ENCODE measurements at regions not wholly inside any gene's neighbourhood (a gene's known extent, or its start where the extent isn't known, plus 50 kb on each side); places are given as distances from the start of the nearest gene placed in this dataset.
"Not testable (repeated sequence)": the region's sequence is repeated elsewhere in the genome, so short reads cannot be mapped to it uniquely, and the experiment has no call there.

DNA sequence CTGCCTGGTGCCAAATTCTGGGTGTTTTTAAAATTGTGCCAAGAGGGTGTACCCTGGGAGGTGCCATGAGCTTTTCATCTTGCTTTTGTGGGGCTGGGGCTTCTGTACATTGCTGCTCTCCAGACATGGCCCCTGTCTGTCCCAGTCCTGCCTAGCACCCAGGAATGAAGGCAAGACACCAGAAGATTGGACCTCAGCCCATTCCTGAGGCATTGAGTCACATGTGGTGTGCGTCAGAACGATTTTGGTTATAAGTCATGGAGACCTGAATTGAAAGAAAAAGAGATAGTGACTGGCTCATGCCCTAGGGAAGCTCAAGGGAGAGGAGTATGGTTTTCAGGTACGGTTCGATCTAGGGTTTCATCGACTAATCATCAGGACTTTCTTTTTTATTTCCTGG is 493.2 kb downstream of the TYW1 start:
- H3K9ac ChIP-seq (ENCODE audit: low read depth, low read length), result no peak overlapping the region
- H3K4me3 ChIP-seq (ENCODE audit: low read length), result no peak overlapping the region
- H3K27me3 ChIP-seq (ENCODE audit: insufficient read depth, low read length), result peaks cover 5% of the 10 kb centered on the region; the same call in 1 of the 2 replicates
- H3K36me3 ChIP-seq (ENCODE audit: insufficient read depth, low read depth, low read length), result no peaks in the 10 kb centered on the region
- peaks cover 3% of the 10 kb centered on the region; the same call in 1 of the 2 replicates for H3K4me1 ChIP-seq (ENCODE audit: insufficient read depth, low read length)
- H3K9me3 ChIP-seq (ENCODE audit: insufficient read depth, low read depth, low read length), result no peaks in the 10 kb centered on the region
- no peak overlapping the region for H3K27ac ChIP-seq (ENCODE audit: low read length)

- no peaks in the 10 kb centered on the region for H3K27me3 ChIP-seq (ENCODE audit: insufficient read depth, low read length)
- no peak overlapping the region for H3K4me3 ChIP-seq (ENCODE audit: low read length)
- no peaks in the 10 kb centered on the region for H3K36me3 ChIP-seq (ENCODE audit: insufficient read depth, low read depth, low read length)
- no peak overlapping the region for H3K9ac ChIP-seq (ENCODE audit: low read depth, low read length)
- H3K4me1 ChIP-seq (ENCODE audit: insufficient read depth, low read length), result no peaks in the 10 kb centered on the region
- no peaks in the 10 kb centered on the region for H3K9me3 ChIP-seq (ENCODE audit: insufficient read depth, low read depth, low read length)
- no peak overlapping the region for H3K27ac ChIP-seq (ENCODE audit: low read length)
Observed at GRCh38 chr7:67493366-67493765, 496.7 kb downstream of the TYW1 start.

DNA sequence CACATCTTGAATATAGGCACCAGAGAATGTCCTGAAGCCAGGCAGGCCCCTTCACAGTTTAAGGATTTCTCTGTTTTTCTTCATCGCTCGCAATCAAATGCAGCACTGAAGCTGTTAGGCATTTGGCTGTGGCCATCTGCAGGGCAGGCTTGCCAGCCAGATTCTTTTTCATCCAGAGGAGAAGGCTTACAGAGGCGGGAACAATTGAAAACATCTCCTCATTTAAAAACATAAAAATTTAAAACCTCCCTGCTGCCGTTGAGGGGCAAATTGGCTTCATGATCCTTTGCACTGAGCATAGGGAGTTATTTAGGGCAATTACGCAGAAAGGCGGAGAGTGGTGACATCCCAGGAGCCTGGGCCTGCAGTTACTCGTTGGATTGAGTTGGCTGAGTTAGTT is 500.0 kb downstream of the TYW1 start:
- H3K4me3 ChIP-seq (ENCODE audit: low read length), result no peak overlapping the region
- no peaks in the 10 kb centered on the region for H3K36me3 ChIP-seq (ENCODE audit: insufficient read depth, low read depth, low read length)
- H3K27ac ChIP-seq (ENCODE audit: low read length), result no peak overlapping the region
- H3K27me3 ChIP-seq (ENCODE audit: insufficient read depth, low read length), result no peaks in the 10 kb centered on the region
- H3K9me3 ChIP-seq (ENCODE audit: insufficient read depth, low read depth, low read length), result no peaks in the 10 kb centered on the region
- H3K4me1 ChIP-seq (ENCODE audit: insufficient read depth, low read length), result no peaks in the 10 kb centered on the region
- no peak overlapping the region for H3K9ac ChIP-seq (ENCODE audit: low read depth, low read length)

GRCh38 chr7:67497914-67498313 is 501.3 kb downstream of the TYW1 start:
- not testable (repeated sequence) for H3K4me3 ChIP-seq (ENCODE audit: low read length); H3K36me3 ChIP-seq (ENCODE audit: insufficient read depth, low read depth, low read length); H3K27me3 ChIP-seq (ENCODE audit: insufficient read depth, low read length); H3K4me1 ChIP-seq (ENCODE audit: insufficient read depth, low read length); H3K27ac ChIP-seq (ENCODE audit: low read length); H3K9me3 ChIP-seq (ENCODE audit: insufficient read depth, low read depth, low read length); H3K9ac ChIP-seq (ENCODE audit: low read depth, low read length)

DNA sequence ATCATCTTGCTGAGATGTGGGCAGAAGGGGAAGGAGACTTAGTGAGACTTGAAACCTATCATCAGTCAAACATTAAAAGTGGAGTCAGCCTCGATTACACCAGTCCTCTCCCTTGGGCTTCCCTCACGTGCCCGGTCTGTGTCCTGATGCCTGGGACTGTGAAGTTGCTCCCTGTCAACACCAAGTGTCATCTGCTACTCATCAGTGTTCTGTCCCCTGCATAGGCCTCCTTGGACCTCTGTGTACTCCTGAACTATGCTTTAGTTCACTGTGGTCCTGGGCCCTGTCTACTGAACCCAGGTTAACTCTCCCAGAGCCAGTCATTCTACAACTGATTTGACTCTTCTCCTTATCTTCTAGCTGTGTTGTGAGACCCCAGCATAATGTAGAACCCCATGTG is 506.3 kb downstream of the TYW1 start:
- Histone ChIP-seq H3K27ac (ENCODE audit: low read length) (no peak overlapping the region), H3K4me1 (ENCODE audit: insufficient read depth, low read length) (no peaks in the 10 kb centered on the region), H3K9ac (ENCODE audit: low read depth, low read length) (no peak overlapping the region), H3K4me3 (ENCODE audit: low read length) (no peak overlapping the region), H3K27me3 (ENCODE audit: insufficient read depth, low read length) (no peaks in the 10 kb centered on the region), H3K36me3 (ENCODE audit: insufficient read depth, low read depth, low read length) (no peaks in the 10 kb centered on the region), H3K9me3 (ENCODE audit: insufficient read depth, low read depth, low read length) (0 out of 2 replicates have a peak, but pooled peaks cover 5% of the 10 kb centered on the region)

DNA sequence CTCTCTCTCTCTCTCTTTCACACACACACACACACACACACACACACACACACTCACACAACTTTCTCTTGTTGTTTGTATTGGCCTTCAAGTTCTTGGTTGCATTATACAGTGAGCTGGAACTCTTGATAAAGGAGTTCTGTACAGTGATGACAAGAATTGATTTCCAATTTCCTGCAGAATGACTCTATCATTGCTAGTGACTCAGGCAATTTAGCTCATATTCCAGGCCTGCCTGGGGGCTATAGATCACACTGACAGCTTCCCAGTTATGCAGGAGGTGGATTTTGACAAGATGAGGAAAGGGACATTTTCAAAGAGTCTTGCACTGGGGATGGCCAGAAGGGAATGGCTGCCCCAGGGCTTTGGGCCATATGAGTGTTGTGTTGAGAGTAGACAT is 508.8 kb downstream of the TYW1 start:
- Histone ChIP-seq H3K27me3 (ENCODE audit: insufficient read depth, low read length) (no peaks in the 10 kb centered on the region), H3K4me1 (ENCODE audit: insufficient read depth, low read length) (no peaks in the 10 kb centered on the region), H3K36me3 (ENCODE audit: insufficient read depth, low read depth, low read length) (no peaks in the 10 kb centered on the region), H3K9ac (ENCODE audit: low read depth, low read length) (no peak overlapping the region), H3K27ac (ENCODE audit: low read length) (no peak overlapping the region), H3K9me3 (ENCODE audit: insufficient read depth, low read depth, low read length) (0 out of 2 replicates have a peak, but pooled peaks cover 5% of the 10 kb centered on the region), H3K4me3 (ENCODE audit: low read length) (no peak overlapping the region)

DNA sequence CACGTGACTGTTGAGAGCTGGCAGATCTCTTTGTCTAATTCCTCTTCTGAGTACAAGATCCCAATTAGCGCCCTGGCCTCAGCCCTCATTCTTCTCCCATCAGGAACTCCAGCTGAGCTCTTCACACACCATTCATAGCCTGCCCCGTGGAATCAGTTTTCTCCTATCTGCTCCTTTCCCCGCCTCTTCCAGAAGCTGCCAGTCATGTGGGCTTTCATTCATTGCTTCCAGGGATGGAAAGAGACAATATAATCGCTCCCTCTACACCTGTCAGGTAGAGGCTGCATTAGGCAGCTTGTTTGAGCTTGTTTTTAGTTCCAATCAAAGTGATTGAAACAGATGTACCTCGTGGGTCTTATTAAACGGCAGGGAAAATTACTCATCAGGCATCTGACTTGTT is 515.8 kb downstream of the TYW1 start:
- Histone ChIP-seq H3K27me3 (ENCODE audit: insufficient read depth, low read length) (no peaks in the 10 kb centered on the region), H3K9ac (ENCODE audit: low read depth, low read length) (no peak overlapping the region), H3K4me1 (ENCODE audit: insufficient read depth, low read length) (no peaks in the 10 kb centered on the region), H3K4me3 (ENCODE audit: low read length) (no peak overlapping the region), H3K9me3 (ENCODE audit: insufficient read depth, low read depth, low read length) (no peaks in the 10 kb centered on the region), H3K36me3 (ENCODE audit: insufficient read depth, low read depth, low read length) (no peaks in the 10 kb centered on the region), H3K27ac (ENCODE audit: low read length) (no peak overlapping the region)

DNA sequence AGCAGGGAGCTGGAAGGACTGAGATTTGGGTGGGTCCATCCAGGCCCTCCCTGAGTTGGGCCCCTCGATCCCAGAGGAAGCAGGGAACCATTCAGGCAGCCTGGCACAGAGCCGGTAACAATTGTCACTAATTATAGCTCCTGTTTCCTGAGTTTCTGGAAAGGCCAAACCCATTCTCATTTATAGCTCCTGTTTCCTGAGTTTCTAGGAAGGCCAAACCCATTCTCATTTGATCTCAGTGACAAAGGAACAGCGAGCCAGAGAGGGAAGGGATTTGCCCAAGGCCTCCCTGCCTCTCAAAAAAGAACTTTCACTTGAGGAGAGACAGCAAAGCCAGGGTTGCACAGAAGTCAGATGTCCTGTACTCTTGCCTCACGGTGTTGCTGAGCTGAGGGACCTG is 521.9 kb downstream of the TYW1 start:
- no peaks in the 10 kb centered on the region for H3K36me3 ChIP-seq (ENCODE audit: insufficient read depth, low read depth, low read length)
- no peak overlapping the region for H3K4me3 ChIP-seq (ENCODE audit: low read length)
- no peaks in the 10 kb centered on the region for H3K4me1 ChIP-seq (ENCODE audit: insufficient read depth, low read length)
- peaks cover 18% of the 10 kb centered on the region for H3K9me3 ChIP-seq (ENCODE audit: insufficient read depth, low read depth, low read length)
- H3K27ac ChIP-seq (ENCODE audit: low read length), result no peak overlapping the region
- no peaks in the 10 kb centered on the region for H3K27me3 ChIP-seq (ENCODE audit: insufficient read depth, low read length)
- H3K9ac ChIP-seq (ENCODE audit: low read depth, low read length), result no peak overlapping the region

DNA sequence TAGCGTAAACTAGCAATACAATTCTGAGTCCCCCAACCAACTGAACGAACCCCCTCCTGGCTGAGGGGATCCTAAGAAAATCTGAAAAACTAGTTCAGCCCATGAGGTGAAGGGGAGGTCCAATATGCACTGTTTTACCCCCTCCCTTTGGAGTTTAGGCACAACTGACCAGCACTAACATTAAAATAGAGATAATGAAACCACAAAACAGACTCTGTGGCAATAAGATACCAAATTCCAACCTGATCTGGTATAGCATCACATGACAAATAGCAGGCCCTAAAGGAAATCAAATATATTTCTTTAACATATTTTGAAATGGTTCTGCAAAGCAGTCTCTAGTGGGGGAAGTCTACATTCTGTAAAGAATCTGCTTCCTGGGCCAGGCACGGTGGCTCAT is 522.5 kb downstream of the TYW1 start:
- no peak overlapping the region for H3K27ac ChIP-seq (ENCODE audit: low read length)

GRCh38 chr7:67522504-67522903 is 525.9 kb downstream of the TYW1 start:
- H3K9ac ChIP-seq (ENCODE audit: low read depth, low read length), result no peak overlapping the region
- H3K36me3 ChIP-seq (ENCODE audit: insufficient read depth, low read depth, low read length), result no peaks in the 10 kb centered on the region
- peaks cover 30% of the 10 kb centered on the region for H3K9me3 ChIP-seq (ENCODE audit: insufficient read depth, low read depth, low read length)
- no peak overlapping the region for H3K4me3 ChIP-seq (ENCODE audit: low read length)
- peaks cover 4% of the 10 kb centered on the region; the same call in 1 of the 2 replicates for H3K4me1 ChIP-seq (ENCODE audit: insufficient read depth, low read length)
- no peaks in the 10 kb centered on the region for H3K27me3 ChIP-seq (ENCODE audit: insufficient read depth, low read length)
- no peak overlapping the region for H3K27ac ChIP-seq (ENCODE audit: low read length)

More for the DNA sequence above, 522.5 kb downstream of the TYW1 start:
- H3K4me1 ChIP-seq (ENCODE audit: insufficient read depth, low read length), result no peaks in the 10 kb centered on the region
- no peak overlapping the region for H3K4me3 ChIP-seq (ENCODE audit: low read length)
- no peak overlapping the region for H3K9ac ChIP-seq (ENCODE audit: low read depth, low read length)
- H3K9me3 ChIP-seq (ENCODE audit: insufficient read depth, low read depth, low read length), result peaks cover 23% of the 10 kb centered on the region
- H3K27me3 ChIP-seq (ENCODE audit: insufficient read depth, low read length), result no peaks in the 10 kb centered on the region
- H3K36me3 ChIP-seq (ENCODE audit: insufficient read depth, low read depth, low read length), result no peaks in the 10 kb centered on the region

DNA sequence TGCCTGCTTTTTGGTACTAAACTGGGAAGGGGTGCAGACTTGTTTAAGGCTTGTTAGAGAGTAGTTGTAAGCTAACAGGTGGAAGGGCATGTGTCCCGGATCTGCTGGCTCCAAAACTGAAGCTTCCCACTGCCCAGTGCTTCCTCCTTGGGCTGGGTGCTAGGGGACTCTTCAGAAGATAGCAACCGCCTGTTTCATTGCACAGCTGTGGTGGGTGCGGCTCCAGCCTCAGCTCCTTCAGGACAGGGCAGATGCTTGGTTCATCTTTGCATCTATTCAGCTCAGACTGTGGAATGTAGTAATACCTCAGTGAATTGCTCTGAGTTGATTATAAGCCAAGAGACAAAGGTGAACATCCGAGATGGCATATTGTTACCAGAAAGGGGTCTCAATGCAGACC is 527.1 kb downstream of the TYW1 start:
- H3K9ac ChIP-seq (ENCODE audit: low read depth, low read length), result no peak overlapping the region
- H3K9me3 ChIP-seq (ENCODE audit: insufficient read depth, low read depth, low read length), result peaks cover 30% of the 10 kb centered on the region
- H3K27me3 ChIP-seq (ENCODE audit: insufficient read depth, low read length), result no peaks in the 10 kb centered on the region
- no peaks in the 10 kb centered on the region for H3K36me3 ChIP-seq (ENCODE audit: insufficient read depth, low read depth, low read length)
- H3K27ac ChIP-seq (ENCODE audit: low read length), result no peak overlapping the region
- H3K4me3 ChIP-seq (ENCODE audit: low read length), result no peak overlapping the region
- peaks cover 4% of the 10 kb centered on the region; the same call in 1 of the 2 replicates for H3K4me1 ChIP-seq (ENCODE audit: insufficient read depth, low read length)

DNA sequence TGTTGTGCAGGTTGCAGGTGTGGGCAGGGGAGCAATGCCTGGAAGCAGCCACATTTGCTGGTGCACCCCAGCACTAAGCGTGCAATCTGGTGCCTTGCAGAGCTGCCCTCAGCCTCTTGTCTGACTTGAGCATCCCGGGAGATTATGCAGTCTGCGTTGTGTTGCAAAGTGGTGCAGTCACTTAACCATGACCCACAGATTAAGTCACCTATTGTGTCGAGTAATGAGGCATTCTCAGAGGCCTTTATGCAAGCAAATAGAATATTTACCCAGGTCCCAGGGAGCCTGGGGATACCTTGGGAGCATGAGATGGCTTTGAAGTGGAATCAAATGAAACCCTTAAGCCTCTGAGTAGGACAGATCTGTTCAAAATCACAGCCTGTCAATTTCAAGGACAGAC is 529.0 kb downstream of the TYW1 start:
- Histone ChIP-seq H3K4me1 (ENCODE audit: insufficient read depth, low read length) (peaks cover 4% of the 10 kb centered on the region; the same call in 1 of the 2 replicates), H3K27me3 (ENCODE audit: insufficient read depth, low read length) (no peaks in the 10 kb centered on the region), H3K9ac (ENCODE audit: low read depth, low read length) (no peak overlapping the region), H3K4me3 (ENCODE audit: low read length) (no peak overlapping the region; the same call in 1 of the 2 replicates), H3K36me3 (ENCODE audit: insufficient read depth, low read depth, low read length) (no peaks in the 10 kb centered on the region), H3K9me3 (ENCODE audit: insufficient read depth, low read depth, low read length) (peaks cover 25% of the 10 kb centered on the region), H3K27ac (ENCODE audit: low read length) (no peak overlapping the region)

Measured in iPS-20b (cell line).